ENCODE measurements at regions not wholly inside any gene's neighbourhood (a gene's known extent, or its start where the extent isn't known, plus 50 kb on each side); places are given as distances from the start of the nearest gene placed in this dataset.

DNA sequence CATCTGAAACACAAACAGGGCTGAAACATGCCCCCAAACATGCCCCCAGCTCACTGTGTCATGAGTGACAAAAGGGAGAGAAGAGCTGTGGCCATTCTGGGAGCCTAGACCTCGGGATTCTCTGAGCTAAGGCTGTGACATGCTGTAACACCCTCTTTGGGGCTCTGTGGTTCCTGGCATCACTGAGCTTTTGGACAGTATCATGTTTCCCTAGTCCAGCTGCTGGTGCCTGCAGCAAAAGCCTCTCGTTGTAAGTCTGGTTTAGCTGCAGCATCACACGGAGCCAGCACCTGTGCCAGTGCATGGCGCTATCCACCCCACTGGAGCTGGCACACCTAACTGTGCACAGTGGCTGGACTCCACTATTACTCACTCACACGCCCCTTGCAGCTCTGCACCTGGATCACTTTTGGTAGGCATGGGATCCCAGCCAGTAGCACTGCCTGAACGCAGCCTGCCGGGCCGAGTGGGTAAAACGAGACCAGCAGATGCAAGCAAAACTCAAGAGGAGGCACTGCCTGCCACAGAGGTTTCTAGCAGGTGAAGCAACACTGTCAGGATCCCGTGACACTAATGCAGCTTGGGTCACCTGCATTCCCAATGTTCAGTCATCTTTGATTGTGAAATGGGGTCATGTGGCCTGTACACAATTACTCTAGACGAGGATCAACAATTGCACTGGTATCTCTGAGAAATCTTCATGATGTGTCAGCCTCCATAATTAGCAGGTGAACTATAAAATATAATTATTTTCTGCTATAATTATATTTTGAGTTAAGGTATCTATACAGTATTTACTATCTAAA, 547.2 kb downstream of the ZNF804A start:
- CTCF ChIA-PET: no interaction called here

DNA sequence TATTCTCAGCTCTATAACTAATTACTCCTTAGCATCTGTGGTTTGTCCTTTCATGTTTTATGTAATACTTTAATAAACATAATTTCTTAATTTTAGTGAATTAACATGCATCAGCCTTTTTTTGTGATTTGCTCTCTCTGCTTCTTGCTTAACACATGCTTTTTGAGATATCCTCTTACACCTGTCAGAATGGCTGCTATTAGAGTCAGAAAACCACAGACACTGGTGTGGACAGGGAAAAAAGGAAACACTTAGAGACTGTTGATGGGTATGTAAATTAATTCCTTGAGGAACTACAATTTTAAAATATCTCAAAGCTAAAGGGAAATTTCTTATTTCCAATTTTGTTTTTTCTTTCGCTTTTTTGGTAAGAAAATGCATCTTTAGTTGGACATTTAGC, 549.0 kb downstream of the ZNF804A start:
- no peaks in the 10 kb centered on the region for H3F3A ChIP-seq (replicated peaks; ENCODE audit: insufficient read depth)
- H3K79me2 ChIP-seq (ENCODE audit: insufficient read depth): no peaks in the 10 kb centered on the region
- H3K36me3 ChIP-seq (replicated peaks in 1 of 2; ENCODE audit: control insufficient read depth in 1 of 2, insufficient read depth in 2 of 2, low read length in 1 of 2): no peaks in the 10 kb centered on the region
- H4K20me1 ChIP-seq (ENCODE audit: insufficient read depth): no peaks in the 10 kb centered on the region
- H3K27me3 ChIP-seq (ENCODE audit: insufficient read depth): no peaks in the 10 kb centered on the region
- no peak overlapping the region for H3K4me2 ChIP-seq
- H3K4me1 ChIP-seq (ENCODE audit: control insufficient read depth in 1 of 2, insufficient read depth in 2 of 2, low read depth in 1 of 2, low read length in 1 of 2): no peaks in the 10 kb centered on the region; a peak in 2 of 4 replicates
- H3K27ac ChIP-seq (ENCODE audit: low read depth in 2 of 2, low read length in 1 of 2): no peak overlapping the region
- H3K9me3 ChIP-seq: no peaks in the 10 kb centered on the region
- H2AFZ ChIP-seq (ENCODE audit: low read depth): no peak overlapping the region
- no peak for DNase-seq
- H3K9ac ChIP-seq: no peak overlapping the region
- no peak for TF ChIP-seq NFIC (IDR thresholded peaks at IDR 0.05; ENCODE audit: borderline replicate concordance)
- ChIA-PET POLR2A (no interaction called here), CTCF (no interaction called here)
- no peak overlapping the region for H3K4me3 ChIP-seq (ENCODE audit: low read depth in 2 of 2, low read length in 1 of 2)
- WGBS (ENCODE audit: low lambda C conversion rate): 33% methylated on average over 1 of the region's 1 CpG
- H3K9me2 ChIP-seq: no peaks in the 10 kb centered on the region

More for the DNA sequence above, 547.2 kb downstream of the ZNF804A start:
- H3K27me3 ChIP-seq (ENCODE audit: insufficient read depth): no peaks in the 10 kb centered on the region
- POLR2A ChIA-PET: no interaction called here
- no peak overlapping the region for H3K9ac ChIP-seq
- no peak overlapping the region for H3K27ac ChIP-seq (ENCODE audit: low read depth in 2 of 2, low read length in 1 of 2)
- DNase-seq: no peak
- no peak overlapping the region for H3K4me3 ChIP-seq (ENCODE audit: low read depth in 2 of 2, low read length in 1 of 2)
- 52% methylated on average over 8 of the region's 11 CpGs for WGBS (ENCODE audit: low lambda C conversion rate)
- no peaks in the 10 kb centered on the region for H4K20me1 ChIP-seq (ENCODE audit: insufficient read depth)
- H3K79me2 ChIP-seq (ENCODE audit: insufficient read depth): no peaks in the 10 kb centered on the region
- no peaks in the 10 kb centered on the region for H3F3A ChIP-seq (replicated peaks; ENCODE audit: insufficient read depth)
- H3K36me3 ChIP-seq (replicated peaks in 1 of 2; ENCODE audit: control insufficient read depth in 1 of 2, insufficient read depth in 2 of 2, low read length in 1 of 2): no peaks in the 10 kb centered on the region
- H2AFZ ChIP-seq (ENCODE audit: low read depth): no peak overlapping the region
- no peaks in the 10 kb centered on the region; a peak in 1 of 4 replicates for H3K4me1 ChIP-seq (ENCODE audit: control insufficient read depth in 1 of 2, insufficient read depth in 2 of 2, low read depth in 1 of 2, low read length in 1 of 2)
- H3K4me2 ChIP-seq: no peak overlapping the region
- H3K9me3 ChIP-seq: no peaks in the 10 kb centered on the region
- no peaks in the 10 kb centered on the region for H3K9me2 ChIP-seq
- TF ChIP-seq TAF1 (IDR thresholded peaks at IDR 0.05; ENCODE audit: borderline replicate concordance, low read depth, low read length) (no peak), NRF1 (IDR thresholded peaks at IDR 0.05; ENCODE audit: low read depth, low read length) (no peak), RAD21 (IDR thresholded peaks at IDR 0.05; ENCODE audit: low read length) (no peak), FOXM1 (IDR thresholded peaks at IDR 0.05; ENCODE audit: low read depth) (no peak), FOSL2 (IDR thresholded peaks at IDR 0.05; ENCODE audit: borderline replicate concordance, low read depth) (no peak), SIN3A (IDR thresholded peaks at IDR 0.05; ENCODE audit: borderline replicate concordance, low read depth, low read length) (no peak), YY1 (IDR thresholded peaks at IDR 0.05; ENCODE audit: low read depth) (no peak), RFX5 (IDR thresholded peaks at IDR 0.05; ENCODE audit: low read length) (no peak), POLR2AphosphoS5 (IDR thresholded peaks at IDR 0.05; ENCODE audit: low read depth, low read length) (no peak), MXI1 (IDR thresholded peaks at IDR 0.05; ENCODE audit: low read depth, low read length) (no peak), JUND (IDR thresholded peaks at IDR 0.05) (no peak)
- TF ChIP-seq, protein P1, sequence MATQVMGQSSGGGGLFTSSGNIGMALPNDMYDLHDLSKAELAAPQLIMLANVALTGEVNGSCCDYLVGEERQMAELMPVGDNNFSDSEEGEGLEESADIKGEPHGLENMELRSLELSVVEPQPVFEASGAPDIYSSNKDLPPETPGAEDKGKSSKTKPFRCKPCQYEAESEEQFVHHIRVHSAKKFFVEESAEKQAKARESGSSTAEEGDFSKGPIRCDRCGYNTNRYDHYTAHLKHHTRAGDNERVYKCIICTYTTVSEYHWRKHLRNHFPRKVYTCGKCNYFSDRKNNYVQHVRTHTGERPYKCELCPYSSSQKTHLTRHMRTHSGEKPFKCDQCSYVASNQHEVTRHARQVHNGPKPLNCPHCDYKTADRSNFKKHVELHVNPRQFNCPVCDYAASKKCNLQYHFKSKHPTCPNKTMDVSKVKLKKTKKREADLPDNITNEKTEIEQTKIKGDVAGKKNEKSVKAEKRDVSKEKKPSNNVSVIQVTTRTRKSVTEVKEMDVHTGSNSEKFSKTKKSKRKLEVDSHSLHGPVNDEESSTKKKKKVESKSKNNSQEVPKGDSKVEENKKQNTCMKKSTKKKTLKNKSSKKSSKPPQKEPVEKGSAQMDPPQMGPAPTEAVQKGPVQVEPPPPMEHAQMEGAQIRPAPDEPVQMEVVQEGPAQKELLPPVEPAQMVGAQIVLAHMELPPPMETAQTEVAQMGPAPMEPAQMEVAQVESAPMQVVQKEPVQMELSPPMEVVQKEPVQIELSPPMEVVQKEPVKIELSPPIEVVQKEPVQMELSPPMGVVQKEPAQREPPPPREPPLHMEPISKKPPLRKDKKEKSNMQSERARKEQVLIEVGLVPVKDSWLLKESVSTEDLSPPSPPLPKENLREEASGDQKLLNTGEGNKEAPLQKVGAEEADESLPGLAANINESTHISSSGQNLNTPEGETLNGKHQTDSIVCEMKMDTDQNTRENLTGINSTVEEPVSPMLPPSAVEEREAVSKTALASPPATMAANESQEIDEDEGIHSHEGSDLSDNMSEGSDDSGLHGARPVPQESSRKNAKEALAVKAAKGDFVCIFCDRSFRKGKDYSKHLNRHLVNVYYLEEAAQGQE (IDR thresholded peaks at IDR 0.05; ENCODE audit: low read depth, low read length): no peak
- TF ChIP-seq, protein P2, sequence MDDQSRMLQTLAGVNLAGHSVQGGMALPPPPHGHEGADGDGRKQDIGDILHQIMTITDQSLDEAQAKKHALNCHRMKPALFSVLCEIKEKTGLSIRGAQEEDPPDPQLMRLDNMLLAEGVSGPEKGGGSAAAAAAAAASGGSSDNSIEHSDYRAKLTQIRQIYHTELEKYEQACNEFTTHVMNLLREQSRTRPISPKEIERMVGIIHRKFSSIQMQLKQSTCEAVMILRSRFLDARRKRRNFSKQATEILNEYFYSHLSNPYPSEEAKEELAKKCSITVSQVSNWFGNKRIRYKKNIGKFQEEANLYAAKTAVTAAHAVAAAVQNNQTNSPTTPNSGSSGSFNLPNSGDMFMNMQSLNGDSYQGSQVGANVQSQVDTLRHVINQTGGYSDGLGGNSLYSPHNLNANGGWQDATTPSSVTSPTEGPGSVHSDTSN (IDR thresholded peaks at IDR 0.05): no peak
